K562 (cell line): ENCODE measurements at regions not wholly inside any gene's neighbourhood (a gene's known extent, or its start where the extent isn't known, plus 50 kb on each side); places are given as distances from the start of the nearest gene placed in this dataset.

Experiments
- ATAC-seq: fragments of 200-7000 bp; cut with Tn5 transposase; 3 replicates; pipeline ENCODE4 v1.9.1; 2020; ENCODE audit warnings: moderate library complexity
- BruUV-seq: library from RNA; stranded (reverse); fragments of 400-500 nt; replicated peaks from 2 replicates; lab custom pipeline; 2021; lab: Mats Ljungman, UMichigan
- CTCF ChIA-PET: fragments of 300-600 bp; formaldehyde crosslinking; extraction: SDS; loops from one replicate; lab custom pipeline; 2021; ENCODE audit warnings: low intra/inter-chr PET ratio; lab: Yijun Ruan, JAX
- POLR2A ChIA-PET: fragments of 300-600, 350-650 bp; sonication (Branson Sonifier 250); formaldehyde crosslinking; extraction: SDS; loops from one replicate; lab custom pipeline; 2021; ENCODE audit warnings: antibody characterized with exemption, inconsistent platforms; lab: Yijun Ruan, JAX
- DNase-seq, 4 experiments: peaks; one replicate each; pipeline versions ENCODE4 v3.0.0 to v3.0.0-alpha.2; 2011 to 2018; ENCODE audit warnings: low spot score in 3 of 4, mixed read lengths in 3 of 4; ENCODE audit errors: extremely low read depth in 1 of 4
- FAIRE-seq: peaks from 2 replicates; lab custom pipeline; 2011; peaks lifted over from hg19 to GRCh38; lab: Jason Lieb, UNC
- H2AFZ ChIP-seq: 2 replicates; pipeline ENCODE4 v1.6.0; 2011; ENCODE audit warnings: low read depth, low read length, control low read depth, inconsistent platforms
- H3K27ac ChIP-seq: fragments of 200-600 bp; 3 replicates; pipeline ENCODE4 v1.8.0; 2011; ENCODE audit warnings: low read depth, mild to moderate bottlenecking, control low read depth, inconsistent platforms, low read length, moderate library complexity, mixed read lengths; ENCODE audit errors: extremely low read depth
- H3K27me3 ChIP-seq, 2 experiments: fragments of 300-600 bp in 1 of 2; 2 replicates in 1 of 2; 3 replicates in 1 of 2; pipeline versions ENCODE4 v1.6.0 to v1.8.0; 2011; ENCODE audit warnings: inconsistent platforms in 2 of 2, low read length in 2 of 2, mild to moderate bottlenecking in 1 of 2, mixed read lengths in 1 of 2, moderate library complexity in 1 of 2; ENCODE audit not compliant: control insufficient read depth in 2 of 2, insufficient read depth in 2 of 2
- H3K36me3 ChIP-seq: fragments of 300-600 bp; 3 replicates; pipeline ENCODE4 v1.8.0; 2011; ENCODE audit warnings: mild to moderate bottlenecking, low read length, inconsistent platforms; ENCODE audit not compliant: control insufficient read depth, insufficient read depth
- H3K4me1 ChIP-seq, 2 experiments: fragments of 200-600 bp in 1 of 2; replicated peaks in 1 of 2; 2 replicates in 1 of 2; 3 replicates in 1 of 2; pipeline versions ENCODE4 v1.5.1 to v1.8.0; 2011; ENCODE audit warnings: inconsistent platforms in 2 of 2, low read length in 2 of 2, mild to moderate bottlenecking in 1 of 2, mixed read lengths in 1 of 2, moderate library complexity in 1 of 2; ENCODE audit not compliant: control insufficient read depth in 2 of 2, insufficient read depth in 2 of 2
- H3K4me2 ChIP-seq: 2 replicates; pipeline ENCODE4 v1.6.1; 2011; ENCODE audit warnings: low read length, control low read depth, inconsistent platforms, mixed read lengths; ENCODE audit not compliant: insufficient read depth
- H3K4me3 ChIP-seq: fragments of 200-600 bp; sonication (generic), shearing (Covaris generic); 2 replicates; pipeline ENCODE4 v1.5.1; 2016; ENCODE audit warnings: control low read depth, inconsistent platforms
- H3K79me2 ChIP-seq: fragments of 200-600 bp; 3 replicates; pipeline ENCODE4 v1.8.0; 2011; ENCODE audit warnings: low read length, inconsistent platforms; ENCODE audit not compliant: control insufficient read depth, insufficient read depth
- H3K9ac ChIP-seq, 2 experiments: 2 replicates each; pipeline versions ENCODE4 v1.6.0 to v1.6.1; 2011; ENCODE audit warnings: low read depth in 2 of 2, low read length in 2 of 2, control low read depth in 1 of 2, inconsistent platforms in 1 of 2, mild to moderate bottlenecking in 1 of 2, mixed read lengths in 1 of 2; ENCODE audit not compliant: insufficient read depth in 1 of 2
- H3K9me1 ChIP-seq: one replicate; pipeline ENCODE4 v1.6.0; 2011; ENCODE audit warnings: inconsistent platforms, mild to moderate bottlenecking, low read length, moderate library complexity; ENCODE audit not compliant: control insufficient read depth, insufficient read depth
- H3K9me3 ChIP-seq: replicated peaks from 2 replicates; pipeline ENCODE4 v1.5.1; 2011; ENCODE audit warnings: low read depth, low read length, inconsistent platforms; ENCODE audit not compliant: control insufficient read depth, insufficient read depth
- H4K20me1 ChIP-seq: replicated peaks from 2 replicates; pipeline ENCODE4 v1.6.1; 2011; ENCODE audit warnings: low read length, inconsistent platforms, mixed read lengths; ENCODE audit not compliant: control insufficient read depth, insufficient read depth
- MTA2 ChIP-seq: fragments of 450-650 bp; IDR thresholded peaks from 2 replicates; pipeline ENCODE4 v1.6.1; 2016; ENCODE audit warnings: low read depth
- MYC ChIP-seq, 2 experiments: fragments of 250-450 bp in 1 of 2; sonication (Bioruptor Pico) in 1 of 2; IDR thresholded peaks; 2 replicates each; pipeline versions ENCODE4 v1.5.1 to v1.6.1; 2012 to 2021; ENCODE audit warnings: low read depth in 2 of 2, borderline replicate concordance in 1 of 2, improper control_type of control experiment in 1 of 2, low read length in 1 of 2, mild to moderate bottlenecking in 1 of 2, moderate library complexity in 1 of 2
- NFYB ChIP-seq: IDR thresholded peaks from 2 replicates; pipeline ENCODE4 v1.6.1; 2011; ENCODE audit warnings: mild to moderate bottlenecking, moderate library complexity; ENCODE audit not compliant: insufficient read length; ENCODE audit errors: extremely low read depth
- RAD21 ChIP-seq, 2 experiments: fragments of 250-450 bp in 1 of 2; fragments of 450-650 bp in 1 of 2; sonication (Bioruptor Pico) in 1 of 2; formaldehyde crosslinking in 1 of 2; IDR thresholded peaks in 1 of 2; conservative IDR thresholded peaks in 1 of 2; 2 replicates each; pipeline versions ENCODE4 v1.4.0 to v1.8.0; 2020 to 2022; ENCODE audit warnings: mild to moderate bottlenecking in 2 of 2, moderate library complexity in 1 of 2
- STAT6 ChIP-seq: sonication (generic); formaldehyde crosslinking; IDR thresholded peaks from 2 replicates; pipeline ENCODE4 v1.8.1; 2023; ENCODE audit warnings: mild to moderate bottlenecking, missing genetic modification reagents
- U2AF2 ChIP-seq: fragments of 200-400 bp; formaldehyde crosslinking; optimal IDR thresholded peaks from 2 replicates; pipeline ENCODE3; 2017; ENCODE audit warnings: low read depth, mild to moderate bottlenecking, low read length
- ZNF232 ChIP-seq: sonication (generic); formaldehyde crosslinking; IDR thresholded peaks from 2 replicates; pipeline ENCODE4 v1.8.0; 2022; ENCODE audit warnings: mild to moderate bottlenecking, missing genetic modification reagents
- ZNF263 ChIP-seq: sonication (generic); formaldehyde crosslinking; IDR thresholded peaks from 2 replicates; pipeline ENCODE4 v1.8.0; 2022; ENCODE audit warnings: mild to moderate bottlenecking, missing genetic modification reagents, borderline replicate concordance
- WGBS: fragments of 100-300 bp; shearing (Covaris generic); methylation state at CpG from one replicate; pipeline ENCODE4 v1.1.6; 2016; ENCODE audit warnings: low coverage, mixed read lengths; ENCODE audit not compliant: insufficient coverage; ENCODE audit errors: missing lambda C conversion rate; 5-methylcytosine and 5-hydroxymethylcytosine counted together
- in situ Hi-C: fragments of 300-500 bp; cut with MboI; formaldehyde crosslinking; loops from 4 replicates; pipeline ENCODE4 v1.15.0; 2018; ENCODE audit warnings: inconsistent platforms, mixed read lengths
- intact Hi-C: fragments of 100-400 bp; cut with micrococcal nuclease; formaldehyde crosslinking; loops from 2 replicates; pipeline ENCODE4 v1.14.2; 2022

GRCh38 chr1:36576118-36576517 is 93.4 kb upstream of the CSF3R start (continued):
- TF ChIP-seq NFYB (no peak), RAD21 (CRISPR knock-in tag; conservative IDR thresholded peaks at IDR 0.05 in 1 of 2, IDR thresholded peaks at IDR 0.05 in 1 of 2) (peak; percentile 54 to 87; a peak in 3 of 4 replicates)

DNA sequence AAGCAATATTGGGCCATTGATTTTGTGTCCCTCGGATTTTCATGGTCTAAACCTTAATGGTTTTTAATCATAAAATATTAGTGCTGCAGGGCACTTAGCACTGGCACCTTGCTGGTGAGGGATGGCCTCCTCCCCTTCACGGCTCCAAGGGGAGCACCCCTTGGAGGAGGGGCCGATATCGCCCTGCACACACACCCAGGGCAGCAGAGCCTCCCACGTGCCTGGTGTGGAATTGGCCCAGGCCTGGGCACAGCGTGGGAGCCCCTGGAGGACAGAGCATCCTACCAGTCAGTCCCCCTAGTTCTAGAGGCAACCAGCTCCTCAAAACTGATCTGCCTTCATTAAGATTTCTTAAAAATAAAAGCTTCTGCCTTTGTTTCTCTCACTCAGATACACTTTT is 90.7 kb upstream of the CSF3R start:
- Histone ChIP-seq H3K9ac (no peak overlapping the region), H3K4me1 (peaks cover 0 to 3% of the 10 kb centered on the region in 2 experiments; a peak in 2 of 5 replicates), H3K9me1 (no peaks in the 10 kb centered on the region), H4K20me1 (peaks cover 13% of the 10 kb centered on the region; the same call in 1 of the 2 replicates), H3K79me2 (no peaks in the 10 kb centered on the region), H3K36me3 (no peaks in the 10 kb centered on the region), H3K4me3 (no peak overlapping the region), H3K4me2 (no peak overlapping the region), H3K27ac (no peak overlapping the region), H3K9me3 (no peaks in the 10 kb centered on the region), H2AFZ (no peak overlapping the region), H3K27me3 (peaks cover 3 to 52% of the 10 kb centered on the region in 2 experiments; a peak in 4 of 5 replicates)
- no peak for DNase-seq
- ChIA-PET POLR2A (interaction anchor here (0.6 to 1.3 kb wide), 3 partner anchors 12 to 55 kb away, joined by 3 to 4 read pairs (median 4); no protein-coding TSS in a partner anchor), CTCF (no interaction called here)
- no TSS peak for BruUV-seq
- no peak for ATAC-seq
- WGBS, result under 1% methylated on average over 6 of the region's 6 CpGs
- TF ChIP-seq ZNF263 (peak; percentile 44; the same call in 1 of the 2 replicates), MTA2 (no peak), U2AF2 (no peak), ZNF232 (no peak), STAT6 (CRISPR knock-in tag) (no peak), MYC (IDR thresholded peaks at IDR 0.05; ENCODE audit: low read depth, low read length) (no peak), MYC (CRISPR knock-in tag; IDR thresholded peaks at IDR 0.05; ENCODE audit: borderline replicate concordance, low read depth) (no peak)
- FAIRE-seq, result no peak
- intact Hi-C loops (loop anchor here (10.0 kb wide), 1 partner anchor 751 kb away; no protein-coding TSS in a partner anchor), in situ Hi-C loops (no loop called here)
